ENCODE measurements at regions not wholly inside any gene's neighbourhood (a gene's known extent, or its start where the extent isn't known, plus 50 kb on each side); places are given as distances from the start of the nearest gene placed in this dataset.

DNA sequence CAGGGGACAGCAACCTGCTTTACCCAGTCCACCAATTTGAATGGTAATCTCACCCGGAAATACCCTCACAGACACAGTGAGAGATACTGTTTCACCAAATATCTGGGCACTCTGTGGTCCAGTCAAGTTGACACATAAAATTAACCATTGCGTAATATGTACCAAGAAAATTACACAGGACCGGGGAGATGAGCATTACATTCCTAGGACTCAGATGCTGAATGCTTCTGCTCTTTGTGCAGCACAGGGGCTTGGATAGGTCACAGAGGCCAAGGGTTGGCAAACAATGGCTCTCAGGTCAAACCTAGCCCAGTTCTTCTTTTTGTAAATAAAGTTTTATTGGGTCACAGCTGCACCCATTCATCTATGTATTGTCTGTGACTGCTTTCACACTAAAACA is 557.2 kb downstream of the MN1 start:
- TF ChIP-seq, protein P1, sequence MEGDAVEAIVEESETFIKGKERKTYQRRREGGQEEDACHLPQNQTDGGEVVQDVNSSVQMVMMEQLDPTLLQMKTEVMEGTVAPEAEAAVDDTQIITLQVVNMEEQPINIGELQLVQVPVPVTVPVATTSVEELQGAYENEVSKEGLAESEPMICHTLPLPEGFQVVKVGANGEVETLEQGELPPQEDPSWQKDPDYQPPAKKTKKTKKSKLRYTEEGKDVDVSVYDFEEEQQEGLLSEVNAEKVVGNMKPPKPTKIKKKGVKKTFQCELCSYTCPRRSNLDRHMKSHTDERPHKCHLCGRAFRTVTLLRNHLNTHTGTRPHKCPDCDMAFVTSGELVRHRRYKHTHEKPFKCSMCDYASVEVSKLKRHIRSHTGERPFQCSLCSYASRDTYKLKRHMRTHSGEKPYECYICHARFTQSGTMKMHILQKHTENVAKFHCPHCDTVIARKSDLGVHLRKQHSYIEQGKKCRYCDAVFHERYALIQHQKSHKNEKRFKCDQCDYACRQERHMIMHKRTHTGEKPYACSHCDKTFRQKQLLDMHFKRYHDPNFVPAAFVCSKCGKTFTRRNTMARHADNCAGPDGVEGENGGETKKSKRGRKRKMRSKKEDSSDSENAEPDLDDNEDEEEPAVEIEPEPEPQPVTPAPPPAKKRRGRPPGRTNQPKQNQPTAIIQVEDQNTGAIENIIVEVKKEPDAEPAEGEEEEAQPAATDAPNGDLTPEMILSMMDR (IDR thresholded peaks at IDR 0.05): no peak
- no peak for TF ChIP-seq EZH2 (IDR thresholded peaks at IDR 0.05; ENCODE audit: borderline replicate concordance, insufficient read depth, low read depth, low read length, poor library complexity, severe bottlenecking)
